ENCODE measurements at regions not wholly inside any gene's neighbourhood (a gene's known extent, or its start where the extent isn't known, plus 50 kb on each side); places are given as distances from the start of the nearest gene placed in this dataset.

DNA sequence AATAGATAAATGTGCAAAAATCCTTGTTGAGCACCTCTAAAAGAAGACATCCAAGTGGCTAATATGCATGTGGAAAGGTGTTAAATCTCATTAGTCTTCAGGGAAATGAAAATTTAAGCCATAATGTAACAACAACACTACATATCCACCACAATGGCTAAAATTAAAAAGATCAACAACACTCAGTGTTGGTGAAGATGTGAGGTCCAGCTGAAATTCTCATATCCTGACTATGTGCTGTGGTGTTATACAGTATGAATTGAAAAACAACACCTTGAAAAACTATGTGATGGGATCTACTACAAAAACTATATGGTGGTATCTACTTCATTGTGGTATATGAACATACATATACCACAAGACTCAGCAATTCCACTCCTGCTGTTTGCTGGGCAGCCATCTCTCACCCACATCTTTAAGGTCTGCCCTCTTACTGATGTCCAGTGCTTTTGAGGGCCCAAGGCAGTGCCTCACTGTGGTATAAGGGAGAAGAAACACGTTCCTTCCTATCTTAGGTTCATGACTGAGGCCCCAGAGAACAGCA lies 146.4 kb downstream of the CD83 start:
- Histone ChIP-seq H3K36me3 (ENCODE audit: insufficient read depth, low read length) (no peaks in the 10 kb centered on the region), H3K27me3 (ENCODE audit: insufficient read depth, low read length) (no peaks in the 10 kb centered on the region), H2AFZ (ENCODE audit: low read length) (no peak overlapping the region), H3K79me2 (ENCODE audit: insufficient read depth, low read length) (no peaks in the 10 kb centered on the region), H3K9me3 (ENCODE audit: low read depth, low read length) (peaks cover 6% of the 10 kb centered on the region), H3K4me3 (ENCODE audit: insufficient read depth, low read length) (no peak overlapping the region), H3K27ac (ENCODE audit: low read depth, low read length) (no peak overlapping the region), H3K4me2 (ENCODE audit: insufficient read depth, low read length) (no peak overlapping the region), H3K4me1 (ENCODE audit: insufficient read depth, low read length) (no peaks in the 10 kb centered on the region), H4K20me1 (ENCODE audit: insufficient read depth, low read length) (no peaks in the 10 kb centered on the region)
- TF ChIP-seq, protein P1, sequence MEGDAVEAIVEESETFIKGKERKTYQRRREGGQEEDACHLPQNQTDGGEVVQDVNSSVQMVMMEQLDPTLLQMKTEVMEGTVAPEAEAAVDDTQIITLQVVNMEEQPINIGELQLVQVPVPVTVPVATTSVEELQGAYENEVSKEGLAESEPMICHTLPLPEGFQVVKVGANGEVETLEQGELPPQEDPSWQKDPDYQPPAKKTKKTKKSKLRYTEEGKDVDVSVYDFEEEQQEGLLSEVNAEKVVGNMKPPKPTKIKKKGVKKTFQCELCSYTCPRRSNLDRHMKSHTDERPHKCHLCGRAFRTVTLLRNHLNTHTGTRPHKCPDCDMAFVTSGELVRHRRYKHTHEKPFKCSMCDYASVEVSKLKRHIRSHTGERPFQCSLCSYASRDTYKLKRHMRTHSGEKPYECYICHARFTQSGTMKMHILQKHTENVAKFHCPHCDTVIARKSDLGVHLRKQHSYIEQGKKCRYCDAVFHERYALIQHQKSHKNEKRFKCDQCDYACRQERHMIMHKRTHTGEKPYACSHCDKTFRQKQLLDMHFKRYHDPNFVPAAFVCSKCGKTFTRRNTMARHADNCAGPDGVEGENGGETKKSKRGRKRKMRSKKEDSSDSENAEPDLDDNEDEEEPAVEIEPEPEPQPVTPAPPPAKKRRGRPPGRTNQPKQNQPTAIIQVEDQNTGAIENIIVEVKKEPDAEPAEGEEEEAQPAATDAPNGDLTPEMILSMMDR (IDR thresholded peaks at IDR 0.05; ENCODE audit: extremely low read depth, low read depth, low read length), result no peak
- DNase-seq (ENCODE audit: insufficient read length, low spot score, missing footprints), result no peak

DNA sequence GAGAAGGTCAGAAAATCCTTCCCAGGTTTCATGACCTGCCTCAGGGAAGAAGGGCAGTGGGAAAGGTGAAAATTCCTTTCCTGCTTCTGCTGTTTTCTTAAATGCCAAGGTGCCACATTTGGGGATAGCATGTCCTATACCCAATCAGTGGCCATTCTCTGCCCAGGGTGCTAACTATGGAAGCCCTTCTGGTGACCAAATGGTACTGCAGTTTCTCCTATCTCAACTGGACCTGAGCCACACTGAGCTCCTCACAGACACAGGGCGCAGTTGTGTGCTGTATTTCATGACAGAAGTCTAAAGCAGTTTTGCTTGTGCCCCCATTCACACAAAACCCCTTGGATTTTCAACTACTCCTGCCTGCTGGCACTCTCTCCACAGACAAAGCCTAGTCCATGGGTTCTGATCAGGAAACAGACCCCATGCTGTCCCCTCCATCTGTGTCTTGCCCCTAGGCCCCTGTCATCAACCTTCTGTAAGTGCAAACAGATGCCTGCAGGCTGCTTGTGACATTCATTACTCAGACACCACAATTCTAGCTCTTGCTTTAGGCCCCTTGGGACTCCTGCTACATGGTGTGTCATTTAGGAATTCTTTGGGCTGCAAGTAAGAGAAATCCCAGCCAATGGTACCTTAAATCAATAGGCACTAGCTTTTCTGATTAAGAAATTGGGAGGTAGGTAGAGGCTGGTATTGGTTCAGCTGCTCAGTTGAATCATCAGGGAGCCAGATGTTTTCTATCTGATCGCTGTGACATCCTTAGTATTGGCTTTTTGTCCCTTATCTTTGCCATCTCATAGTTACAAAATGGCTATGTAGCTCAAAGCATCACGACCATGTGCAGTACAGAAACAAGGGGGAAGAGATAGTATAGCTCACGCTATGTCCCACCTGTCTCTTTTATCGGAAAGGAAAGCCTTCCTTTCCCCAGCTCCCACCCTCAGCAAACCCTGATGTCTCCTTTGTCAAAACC lies 147.8 kb downstream of the CD83 start:
- Histone ChIP-seq H3K79me2 (ENCODE audit: insufficient read depth, low read length) (no peaks in the 10 kb centered on the region), H4K20me1 (ENCODE audit: insufficient read depth, low read length) (no peaks in the 10 kb centered on the region), H3K27me3 (ENCODE audit: insufficient read depth, low read length) (no peaks in the 10 kb centered on the region), H3K27ac (ENCODE audit: low read depth, low read length) (no peak overlapping the region), H3K9me3 (ENCODE audit: low read depth, low read length) (peaks cover 6% of the 10 kb centered on the region), H3K36me3 (ENCODE audit: insufficient read depth, low read length) (no peaks in the 10 kb centered on the region), H3K4me2 (ENCODE audit: insufficient read depth, low read length) (no peak overlapping the region), H3K4me3 (ENCODE audit: insufficient read depth, low read length) (no peak overlapping the region), H2AFZ (ENCODE audit: low read length) (no peak overlapping the region), H3K4me1 (ENCODE audit: insufficient read depth, low read length) (no peaks in the 10 kb centered on the region)
- DNase-seq (ENCODE audit: insufficient read length, low spot score, missing footprints), result no peak
- TF ChIP-seq, protein P1 (IDR thresholded peaks at IDR 0.05; ENCODE audit: extremely low read depth, low read depth, low read length), result peak; percentile 11

DNA sequence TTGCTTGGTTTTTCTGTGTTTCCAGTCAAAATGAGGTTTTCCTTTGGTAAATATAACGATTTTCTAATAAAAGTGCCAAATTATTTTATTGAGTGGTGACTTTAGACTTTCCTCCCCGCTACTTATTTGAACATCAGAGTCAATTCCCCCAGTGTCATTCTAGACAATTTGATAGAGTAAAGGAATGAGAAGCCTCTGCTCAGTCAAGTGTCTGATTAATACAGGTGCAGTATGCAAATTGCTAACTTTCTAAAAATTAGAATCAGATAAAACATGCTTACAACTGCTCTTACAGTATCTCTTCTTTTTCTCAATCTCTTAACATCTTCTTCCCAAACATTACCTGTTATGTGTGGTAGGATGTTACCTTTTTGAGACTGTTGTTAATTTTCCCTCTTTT lies 148.7 kb downstream of the CD83 start:
- DNase-seq (ENCODE audit: insufficient read length, low spot score, missing footprints), result no peak
- Histone ChIP-seq H3K4me3 (ENCODE audit: insufficient read depth, low read length) (no peak overlapping the region), H3K9me3 (ENCODE audit: low read depth, low read length) (peaks cover 6% of the 10 kb centered on the region), H3K27me3 (ENCODE audit: insufficient read depth, low read length) (no peaks in the 10 kb centered on the region), H3K27ac (ENCODE audit: low read depth, low read length) (no peak overlapping the region), H3K36me3 (ENCODE audit: insufficient read depth, low read length) (no peaks in the 10 kb centered on the region), H2AFZ (ENCODE audit: low read length) (no peak overlapping the region), H3K4me1 (ENCODE audit: insufficient read depth, low read length) (peaks cover 9% of the 10 kb centered on the region), H3K79me2 (ENCODE audit: insufficient read depth, low read length) (no peaks in the 10 kb centered on the region), H4K20me1 (ENCODE audit: insufficient read depth, low read length) (no peaks in the 10 kb centered on the region), H3K4me2 (ENCODE audit: insufficient read depth, low read length) (no peak overlapping the region)
- TF ChIP-seq, protein P1 (IDR thresholded peaks at IDR 0.05; ENCODE audit: extremely low read depth, low read depth, low read length), result no peak
